ENCODE measurements at regions not wholly inside any gene's neighbourhood (a gene's known extent, or its start where the extent isn't known, plus 50 kb on each side); places are given as distances from the start of the nearest gene placed in this dataset.

- TF ChIP-seq, protein P1, sequence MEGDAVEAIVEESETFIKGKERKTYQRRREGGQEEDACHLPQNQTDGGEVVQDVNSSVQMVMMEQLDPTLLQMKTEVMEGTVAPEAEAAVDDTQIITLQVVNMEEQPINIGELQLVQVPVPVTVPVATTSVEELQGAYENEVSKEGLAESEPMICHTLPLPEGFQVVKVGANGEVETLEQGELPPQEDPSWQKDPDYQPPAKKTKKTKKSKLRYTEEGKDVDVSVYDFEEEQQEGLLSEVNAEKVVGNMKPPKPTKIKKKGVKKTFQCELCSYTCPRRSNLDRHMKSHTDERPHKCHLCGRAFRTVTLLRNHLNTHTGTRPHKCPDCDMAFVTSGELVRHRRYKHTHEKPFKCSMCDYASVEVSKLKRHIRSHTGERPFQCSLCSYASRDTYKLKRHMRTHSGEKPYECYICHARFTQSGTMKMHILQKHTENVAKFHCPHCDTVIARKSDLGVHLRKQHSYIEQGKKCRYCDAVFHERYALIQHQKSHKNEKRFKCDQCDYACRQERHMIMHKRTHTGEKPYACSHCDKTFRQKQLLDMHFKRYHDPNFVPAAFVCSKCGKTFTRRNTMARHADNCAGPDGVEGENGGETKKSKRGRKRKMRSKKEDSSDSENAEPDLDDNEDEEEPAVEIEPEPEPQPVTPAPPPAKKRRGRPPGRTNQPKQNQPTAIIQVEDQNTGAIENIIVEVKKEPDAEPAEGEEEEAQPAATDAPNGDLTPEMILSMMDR (IDR thresholded peaks at IDR 0.05), result no peak
- no peak for TF ChIP-seq EP300 (IDR thresholded peaks at IDR 0.05)
- no peak for TF ChIP-seq POLR2A (IDR thresholded peaks at IDR 0.05)
These were observed 71.0 kb upstream of the DHX15 start for GRCh38 chr4:24655326-24655725.

Data from gastroesophageal sphincter (tissue), 3 donors.